Osteoblast (primary cell): ENCODE measurements at regions not wholly inside any gene's neighbourhood (a gene's known extent, or its start where the extent isn't known, plus 50 kb on each side); places are given as distances from the start of the nearest gene placed in this dataset.

ENCODE experiments used
- DNase-seq: peaks from one replicate; pipeline ENCODE4 v3.0.0; 2011; ENCODE audit warnings: low spot score, mixed read lengths; ENCODE audit not compliant: insufficient read length; ENCODE audit errors: missing footprints
- H2AFZ ChIP-seq: 2 replicates; pipeline ENCODE4 v1.6.0; 2011; ENCODE audit warnings: mild to moderate bottlenecking, low read length
- H3K27ac ChIP-seq: 2 replicates; pipeline ENCODE4 v1.5.1; 2011; ENCODE audit warnings: mild to moderate bottlenecking, low read depth, low read length, moderate library complexity
- H3K27me3 ChIP-seq: 2 replicates; pipeline ENCODE4 v1.6.0; 2012; ENCODE audit warnings: mild to moderate bottlenecking, control low read depth, inconsistent platforms, low read length, moderate library complexity; ENCODE audit not compliant: insufficient read depth
- H3K36me3 ChIP-seq: 2 replicates; pipeline ENCODE4 v1.5.1; 2011; ENCODE audit warnings: mild to moderate bottlenecking, low read length, control low read depth, moderate library complexity; ENCODE audit not compliant: insufficient read depth
- H3K4me1 ChIP-seq: 2 replicates; pipeline ENCODE4 v1.5.1; 2011; ENCODE audit warnings: mild to moderate bottlenecking, low read length, control low read depth, moderate library complexity; ENCODE audit not compliant: insufficient read depth
- H3K4me2 ChIP-seq: 2 replicates; pipeline ENCODE4 v1.6.0; 2011; ENCODE audit warnings: mild to moderate bottlenecking, low read length; ENCODE audit not compliant: insufficient read depth
- H3K4me3 ChIP-seq: fragments of 200-600 bp; sonication (generic); 3 replicates; pipeline ENCODE4 v1.5.1; 2012; ENCODE audit warnings: mild to moderate bottlenecking, low read length, inconsistent platforms; ENCODE audit not compliant: insufficient read depth
- H3K79me2 ChIP-seq: 2 replicates; pipeline ENCODE4 v1.6.0; 2012; ENCODE audit warnings: mild to moderate bottlenecking, low read length, control low read depth, inconsistent platforms; ENCODE audit not compliant: insufficient read depth
- H3K9me3 ChIP-seq: 2 replicates; pipeline ENCODE4 v1.5.1; 2011; ENCODE audit warnings: low read depth, low read length, control low read depth
- H4K20me1 ChIP-seq: 2 replicates; pipeline ENCODE4 v1.6.0; 2012; ENCODE audit warnings: mild to moderate bottlenecking, low read length, control low read depth; ENCODE audit not compliant: insufficient read depth
- CTCF ChIP-seq: IDR thresholded peaks from 2 replicates; pipeline ENCODE4 v1.5.1; 2011; ENCODE audit warnings: mild to moderate bottlenecking, low read depth, low read length, moderate library complexity; ENCODE audit errors: extremely low read depth

- no peak for DNase-seq
- H2AFZ ChIP-seq: no peak overlapping the region
- H4K20me1 ChIP-seq: no peaks in the 10 kb centered on the region
- TF ChIP-seq CTCF: no peak
- H3K4me3 ChIP-seq: no peak overlapping the region
- H3K79me2 ChIP-seq: no peaks in the 10 kb centered on the region
- H3K27ac ChIP-seq: no peak overlapping the region
- no peaks in the 10 kb centered on the region for H3K36me3 ChIP-seq
- H3K4me2 ChIP-seq: no peak overlapping the region
- no peaks in the 10 kb centered on the region for H3K9me3 ChIP-seq
- no peaks in the 10 kb centered on the region for H3K4me1 ChIP-seq
- no peaks in the 10 kb centered on the region for H3K27me3 ChIP-seq
Measured at GRCh38 chr4:119982756-119983155, 83.9 kb downstream of the MAD2L1 start.

GRCh38 chr4:119980456-119980855 is 86.2 kb downstream of the MAD2L1 start:
- Histone ChIP-seq H3K4me3 (no peak overlapping the region), H3K9me3 (no peaks in the 10 kb centered on the region), H4K20me1 (no peaks in the 10 kb centered on the region), H3K36me3 (no peaks in the 10 kb centered on the region), H3K4me2 (no peak overlapping the region), H3K79me2 (no peaks in the 10 kb centered on the region), H2AFZ (no peak overlapping the region), H3K27me3 (no peaks in the 10 kb centered on the region), H3K27ac (no peak overlapping the region), H3K4me1 (no peaks in the 10 kb centered on the region)
- no peak for TF ChIP-seq CTCF
- DNase-seq: no peak

- DNase-seq: no peak
- Histone ChIP-seq H2AFZ (peak overlapping the region; percentile 17), H3K79me2 (no peaks in the 10 kb centered on the region), H3K36me3 (no peaks in the 10 kb centered on the region), H3K27me3 (no peaks in the 10 kb centered on the region), H3K4me2 (no peak overlapping the region), H3K9me3 (no peaks in the 10 kb centered on the region), H3K4me3 (no peak overlapping the region), H3K27ac (no peak overlapping the region), H3K4me1 (no peaks in the 10 kb centered on the region), H4K20me1 (no peaks in the 10 kb centered on the region)
- no peak for TF ChIP-seq CTCF
Measured at GRCh38 chr4:119977076-119977940, 89.3 kb downstream of the MAD2L1 start.

- TF ChIP-seq CTCF: no peak
- H3K27ac ChIP-seq: no peak overlapping the region
- no peaks in the 10 kb centered on the region for H3K79me2 ChIP-seq
- no peak for DNase-seq
- no peaks in the 10 kb centered on the region for H3K9me3 ChIP-seq
- H3K27me3 ChIP-seq: no peaks in the 10 kb centered on the region
- no peak overlapping the region for H3K4me3 ChIP-seq
- no peaks in the 10 kb centered on the region for H4K20me1 ChIP-seq
- no peaks in the 10 kb centered on the region for H3K4me1 ChIP-seq
- peak overlapping the region; percentile 72 for H2AFZ ChIP-seq
- no peak overlapping the region for H3K4me2 ChIP-seq
- H3K36me3 ChIP-seq: no peaks in the 10 kb centered on the region
Measured at GRCh38 chr4:119971431-119972084, 95.1 kb downstream of the MAD2L1 start.
